Activated CD4-positive, alpha-beta T cell treated with anti-CD3 and anti-CD28 coated beads, Interleukin-2, amount 50 U/mL, for 48 hours (primary cell): ENCODE measurements at regions not wholly inside any gene's neighbourhood (a gene's known extent, or its start where the extent isn't known, plus 50 kb on each side); places are given as distances from the start of the nearest gene placed in this dataset.
"Not testable (repeated sequence)": the region's sequence is repeated elsewhere in the genome, so short reads cannot be mapped to it uniquely, and the experiment has no call there.

Source experiments
- DNase-seq, 2 experiments: peaks; one replicate each; pipeline ENCODE4 v3.0.0-alpha.2; 2020

GRCh38 chr6:115798229-115798628 lies 262.5 kb downstream of the FRK start:
- no peak for DNase-seq

GRCh38 chr6:115796829-115797228 lies 263.9 kb downstream of the FRK start:
- no peak for DNase-seq

GRCh38 chr6:115796061-115796460 lies 264.6 kb downstream of the FRK start:
- DNase-seq: no peak

GRCh38 chr6:115783402-115784061 lies 277.2 kb downstream of the FRK start:
- DNase-seq: no peak

- no peak for DNase-seq
Observed at GRCh38 chr6:115782612-115783011, 278.1 kb downstream of the FRK start.

- no peak for DNase-seq
Observed at GRCh38 chr6:115773741-115774140, 286.9 kb downstream of the FRK start.

GRCh38 chr6:115770851-115771250 lies 289.8 kb downstream of the FRK start:
- no peak for DNase-seq

- DNase-seq: no peak
Observed at GRCh38 chr6:115768500-115768899, 292.2 kb downstream of the FRK start.

- no peak for DNase-seq
Observed at GRCh38 chr6:115767931-115768330, 292.8 kb downstream of the FRK start.

- DNase-seq: no peak
Observed at GRCh38 chr6:115766745-115767462, 293.8 kb downstream of the FRK start.

- no peak for DNase-seq
Observed at GRCh38 chr6:115765966-115766365, 294.7 kb downstream of the FRK start.

- no peak for DNase-seq
Observed at GRCh38 chr6:115759051-115759450, 301.6 kb downstream of the FRK start.

GRCh38 chr6:115753446-115753845 lies 307.2 kb downstream of the FRK start:
- DNase-seq: no peak

GRCh38 chr6:115750946-115751345 lies 309.7 kb downstream of the FRK start:
- no peak for DNase-seq

GRCh38 chr6:115750292-115750691 lies 310.4 kb downstream of the FRK start:
- DNase-seq: no peak

GRCh38 chr6:115747719-115748118 lies 313.0 kb downstream of the FRK start:
- no peak for DNase-seq

- not testable (repeated sequence) for DNase-seq
Observed at GRCh38 chr6:115746583-115746982, 314.1 kb downstream of the FRK start.

GRCh38 chr6:115740907-115741306 lies 319.8 kb downstream of the FRK start:
- DNase-seq: no peak

- DNase-seq: no peak
Observed at GRCh38 chr6:115735610-115736009, 325.1 kb downstream of the FRK start.

- DNase-seq: no peak
Observed at GRCh38 chr6:115733426-115733825, 327.3 kb downstream of the FRK start.

GRCh38 chr6:115729036-115729435 lies 331.7 kb downstream of the FRK start:
- DNase-seq: no peak

GRCh38 chr6:115728171-115728570 lies 332.5 kb downstream of the FRK start:
- no peak for DNase-seq

GRCh38 chr6:115721564-115721963 lies 339.1 kb downstream of the FRK start:
- no peak for DNase-seq

GRCh38 chr6:115720900-115721299 lies 339.8 kb downstream of the FRK start:
- DNase-seq: no peak

- DNase-seq: no peak
Observed at GRCh38 chr6:115717472-115717871, 343.2 kb downstream of the FRK start.
